Activated CD4-positive, alpha-beta T cell treated with anti-CD3 and anti-CD28 coated beads, Interleukin-2, amount 50 U/mL, for 16 hours (primary cell): ENCODE measurements at regions not wholly inside any gene's neighbourhood (a gene's known extent, or its start where the extent isn't known, plus 50 kb on each side); places are given as distances from the start of the nearest gene placed in this dataset.
"Not testable (repeated sequence)": the region's sequence is repeated elsewhere in the genome, so short reads cannot be mapped to it uniquely, and the experiment has no call there.

Experiments
- DNase-seq: peaks from one replicate; pipeline ENCODE4 v3.0.0-alpha.2; 2020

GRCh38 chr1:81738875-81739274, 61.9 kb upstream of the ADGRL2 start:
- DNase-seq = no peak

GRCh38 chr1:81733480-81733879, 67.3 kb upstream of the ADGRL2 start:
- DNase-seq = no peak

GRCh38 chr1:81731989-81732388, 68.7 kb upstream of the ADGRL2 start:
- no peak for DNase-seq

- no peak for DNase-seq
Observed at GRCh38 chr1:81730881-81731280, 69.9 kb upstream of the ADGRL2 start.

- DNase-seq = not testable (repeated sequence)
Observed at GRCh38 chr1:81730299-81730698, 70.4 kb upstream of the ADGRL2 start.

DNA sequence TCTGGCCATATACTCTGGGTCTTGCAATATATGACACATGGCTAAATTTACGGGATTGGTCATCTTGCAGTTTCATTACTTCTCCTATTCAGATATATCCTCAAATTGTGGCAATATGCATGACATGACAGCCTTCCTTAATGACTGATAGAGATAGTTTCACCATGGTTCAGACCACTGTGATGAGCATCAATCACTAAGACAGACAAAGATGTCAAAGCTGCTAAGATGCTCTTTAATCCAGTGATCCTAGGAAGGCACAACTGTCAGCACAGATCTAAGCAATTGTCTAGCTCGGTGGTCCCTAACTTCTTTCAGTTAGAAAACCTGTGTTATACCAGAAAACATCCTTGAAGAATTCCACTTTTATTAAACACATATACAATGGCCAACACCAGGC, 70.9 kb upstream of the ADGRL2 start:
- no peak for DNase-seq

DNA sequence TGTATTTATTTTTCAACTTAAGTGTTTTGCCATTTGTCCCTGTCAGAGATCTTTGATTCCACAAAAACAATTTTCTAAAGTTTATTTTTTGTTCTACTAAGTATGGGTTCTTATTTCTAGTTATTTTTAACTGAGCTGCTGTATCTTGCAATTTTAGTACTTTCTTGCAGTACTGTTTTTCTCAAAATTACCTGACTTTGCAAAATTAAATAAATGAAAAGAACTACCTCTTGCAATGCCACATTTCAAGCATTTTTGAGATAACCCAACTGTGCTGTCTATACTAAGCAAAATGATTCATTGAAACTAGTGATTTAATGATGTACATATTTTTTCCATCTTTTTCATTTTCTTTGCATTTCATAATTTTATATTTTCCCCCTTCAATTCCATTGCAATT, 71.5 kb upstream of the ADGRL2 start:
- no peak for DNase-seq

- DNase-seq = no peak
Observed at GRCh38 chr1:81725823-81726222, 74.9 kb upstream of the ADGRL2 start.

- not testable (repeated sequence) for DNase-seq
Observed at GRCh38 chr1:81722631-81723328, 78.0 kb upstream of the ADGRL2 start.

DNA sequence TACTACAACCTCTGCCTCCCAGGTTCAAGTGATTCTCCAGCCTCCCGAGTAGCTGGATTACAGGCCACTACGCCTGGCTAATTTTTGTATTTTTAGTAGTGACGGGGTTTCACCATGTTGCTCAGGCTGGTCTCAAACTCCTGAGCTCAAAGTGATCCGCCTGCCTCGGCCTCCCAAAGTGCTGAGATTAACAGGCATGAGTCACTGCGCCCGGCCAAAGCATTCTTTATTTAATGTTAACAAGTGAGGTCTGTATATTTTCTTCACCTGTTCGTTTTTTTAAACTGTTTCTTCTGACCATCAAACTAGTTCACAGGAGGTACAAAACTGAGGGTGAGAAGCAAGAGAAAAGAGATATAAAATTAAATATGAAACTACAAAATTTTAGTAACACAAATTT, 80.5 kb upstream of the ADGRL2 start:
- not testable (repeated sequence) for DNase-seq

GRCh38 chr1:81717230-81717629, 83.5 kb upstream of the ADGRL2 start:
- DNase-seq = no peak

GRCh38 chr1:81715391-81715790, 85.3 kb upstream of the ADGRL2 start:
- DNase-seq = no peak

- no peak for DNase-seq
Observed at GRCh38 chr1:81714636-81715035, 86.1 kb upstream of the ADGRL2 start.

GRCh38 chr1:81712425-81712824, 88.3 kb upstream of the ADGRL2 start:
- no peak for DNase-seq

- no peak for DNase-seq
Observed at GRCh38 chr1:81710857-81711256, 89.9 kb upstream of the ADGRL2 start.

GRCh38 chr1:81708250-81708649, 92.5 kb upstream of the ADGRL2 start:
- DNase-seq = no peak

DNA sequence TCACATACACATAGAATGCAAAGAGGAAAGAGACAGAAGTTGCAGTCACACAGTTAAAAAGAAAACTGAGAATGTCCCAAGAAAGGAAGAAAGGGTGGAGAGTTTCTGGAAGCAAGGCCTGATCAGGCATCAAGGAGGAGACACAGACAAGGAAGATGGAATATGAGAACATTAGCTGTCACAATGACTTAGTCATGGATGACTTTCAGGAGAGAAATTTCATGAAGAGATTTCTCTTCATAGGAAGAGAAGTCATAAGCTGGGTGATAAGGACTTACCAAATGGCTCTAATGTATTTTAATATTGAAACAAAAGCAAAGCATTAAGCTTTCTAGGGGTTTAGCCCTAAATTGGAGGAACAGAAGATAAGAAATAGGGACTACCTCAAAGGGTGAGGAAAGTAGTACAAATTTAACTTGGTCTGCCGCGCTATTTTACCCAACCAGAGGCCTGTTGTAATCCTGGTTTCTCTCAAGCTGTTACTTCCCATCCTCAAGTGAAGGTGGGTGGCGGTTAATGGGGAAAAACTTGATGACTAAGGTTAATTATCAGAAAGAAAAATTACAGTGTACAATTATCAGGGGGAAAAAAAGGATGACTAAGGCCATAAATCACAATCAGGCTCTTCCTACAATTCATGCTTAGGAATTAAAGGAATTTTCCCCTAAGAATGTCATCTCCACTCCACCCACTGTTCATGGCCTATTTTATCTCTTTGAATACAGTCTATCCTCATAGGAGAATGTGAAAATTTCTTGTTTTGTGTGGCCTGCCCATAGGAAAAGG, 93.9 kb upstream of the ADGRL2 start:
- no peak for DNase-seq

DNA sequence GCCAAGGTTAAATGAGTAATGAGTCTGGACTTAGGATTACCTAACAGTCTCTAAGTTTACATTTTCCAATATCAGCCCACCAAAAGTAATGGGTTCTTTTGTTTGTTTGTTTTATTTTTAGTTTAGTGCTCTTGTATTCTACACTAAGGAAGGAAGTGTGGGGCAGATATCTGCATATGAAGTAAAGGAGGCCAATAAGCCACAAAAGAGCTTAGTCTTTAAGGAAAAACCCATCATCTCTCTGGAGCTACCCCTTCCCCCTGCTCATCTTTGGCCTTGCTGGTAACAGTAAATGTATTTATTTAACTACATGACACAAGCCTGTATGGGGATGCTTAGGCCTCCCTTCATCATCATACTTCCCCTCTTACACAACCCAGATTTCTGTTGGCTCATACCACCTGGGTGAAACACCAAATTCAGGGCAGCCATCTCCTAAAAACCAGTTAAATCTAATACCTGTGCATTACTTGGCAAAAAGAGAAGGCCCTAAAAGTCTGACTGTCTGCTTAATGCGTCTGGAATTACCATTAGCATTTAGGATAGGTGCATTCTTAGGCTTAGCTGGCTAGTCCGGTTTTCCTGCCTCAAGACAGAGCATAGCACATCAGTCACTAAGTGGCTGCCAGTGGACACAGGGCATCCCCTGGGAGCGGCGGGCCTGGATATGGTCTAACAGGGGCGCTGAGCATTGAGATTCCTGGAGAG, 96.8 kb upstream of the ADGRL2 start:
- no peak for DNase-seq

DNA sequence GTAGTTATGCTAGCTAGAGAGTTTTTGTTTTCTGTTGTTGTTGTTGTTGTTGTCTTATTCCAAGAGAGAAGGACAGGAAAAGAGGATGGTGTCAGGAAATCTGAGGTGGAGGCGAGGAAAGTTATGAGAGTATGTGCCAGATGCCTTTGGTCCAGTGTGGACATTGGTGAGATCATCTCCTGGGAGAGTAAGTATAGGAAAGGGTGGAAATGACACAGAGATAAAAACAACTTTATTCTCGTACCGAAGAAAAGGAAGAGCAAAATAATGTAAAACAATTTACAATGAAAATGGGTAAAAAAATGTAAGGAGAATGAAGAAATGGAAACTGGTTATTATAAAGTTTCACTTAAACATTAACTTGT, 97.4 kb upstream of the ADGRL2 start:
- no peak for DNase-seq

GRCh38 chr1:81702903-81703302, 97.8 kb upstream of the ADGRL2 start:
- DNase-seq = no peak

- DNase-seq = no peak
Observed at GRCh38 chr1:81702079-81702715, 98.5 kb upstream of the ADGRL2 start.

- DNase-seq = no peak
Observed at GRCh38 chr1:81700728-81701470, 99.8 kb upstream of the ADGRL2 start.

DNA sequence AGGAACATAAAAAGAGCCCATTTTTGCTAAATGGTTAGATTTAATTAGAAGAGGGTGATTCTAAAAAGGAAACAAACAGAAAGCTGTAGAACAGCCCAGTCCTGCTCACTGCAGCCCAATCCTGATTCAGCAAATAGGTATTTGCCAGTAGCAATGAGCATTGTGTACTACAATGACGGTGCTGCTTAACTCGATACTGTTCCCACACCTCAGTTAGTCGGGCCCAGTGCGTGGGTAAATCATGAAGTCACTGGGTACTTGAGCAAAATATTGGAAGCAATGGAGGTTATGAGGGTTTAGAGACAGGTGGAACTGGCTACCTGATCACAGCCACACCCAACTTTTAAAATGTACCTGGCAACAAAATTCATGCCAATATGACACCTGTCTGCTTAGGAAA, 101.5 kb upstream of the ADGRL2 start:
- DNase-seq = no peak
